GM12878 (cell line): ENCODE measurements at regions not wholly inside any gene's neighbourhood (a gene's known extent, or its start where the extent isn't known, plus 50 kb on each side); places are given as distances from the start of the nearest gene placed in this dataset.

ENCODE experiments used
- ATAC-seq: fragments of 200-7000 bp; cut with Tn5 transposase; 3 replicates; pipeline ENCODE4 v1.9.1; 2020; ENCODE audit warnings: mild to moderate bottlenecking, moderate library complexity
- BruUV-seq: library from RNA; stranded (reverse); fragments of 400-500 nt; replicated peaks from 2 replicates; lab custom pipeline; 2021; lab: Mats Ljungman, UMichigan
- CTCF ChIA-PET: fragments of 300-600 bp; sonication (Branson Sonifier 250); formaldehyde crosslinking; extraction: SDS; loops from one replicate; lab custom pipeline; 2021; ENCODE audit warnings: inconsistent platforms; lab: Yijun Ruan, JAX
- POLR2A ChIA-PET: fragments of 350-600 bp; formaldehyde crosslinking; extraction: SDS; loops from one replicate; lab custom pipeline; 2021; ENCODE audit warnings: inconsistent platforms; lab: Charles Lee
- RAD21 ChIA-PET: fragments of 300-600 bp; sonication (Branson Sonifier 250); formaldehyde crosslinking; loops from one replicate; lab custom pipeline; 2023; ENCODE audit warnings: antibody characterized with exemption; ENCODE audit not compliant: unreplicated experiment; lab: Charles Lee
- SMC1A ChIA-PET: fragments of 300-600 bp; sonication (Branson Sonifier 250); formaldehyde crosslinking; loops from one replicate; lab custom pipeline; 2023; ENCODE audit not compliant: unreplicated experiment, uncharacterized antibody; lab: Charles Lee
- DNase-seq: peaks from one replicate; pipeline ENCODE4 v3.0.0-alpha.2; 2011; ENCODE audit warnings: low read depth, low spot score
- FAIRE-seq: peaks from 3 replicates; lab custom pipeline; 2011; peaks lifted over from hg19 to GRCh38; lab: Jason Lieb, UNC
- H2AFZ ChIP-seq: 2 replicates; pipeline ENCODE4 v1.6.0; 2011; ENCODE audit warnings: low read depth, low read length, control low read depth; ENCODE audit not compliant: control insufficient read depth
- H3K27ac ChIP-seq: 2 replicates; pipeline ENCODE4 v1.5.1; 2011; ENCODE audit warnings: control low read depth; ENCODE audit not compliant: control insufficient read depth, insufficient read depth
- H3K27me3 ChIP-seq, 2 experiments: replicated peaks in 1 of 2; 2 replicates each; pipeline versions ENCODE4 v1.6.0 to v1.6.1; 2011; ENCODE audit warnings: low read length in 1 of 2; ENCODE audit not compliant: control insufficient read depth in 2 of 2, insufficient read depth in 2 of 2
- H3K36me3 ChIP-seq, 2 experiments: 2 replicates each; pipeline ENCODE4 v1.5.1; 2011; ENCODE audit warnings: low read length in 1 of 2; ENCODE audit not compliant: control insufficient read depth in 2 of 2, insufficient read depth in 2 of 2
- H3K4me1 ChIP-seq: 2 replicates; pipeline ENCODE4 v1.6.1; 2011; ENCODE audit warnings: mild to moderate bottlenecking, low read length, moderate library complexity, mixed read lengths; ENCODE audit not compliant: control insufficient read depth, insufficient read depth
- H3K4me2 ChIP-seq: 2 replicates; pipeline ENCODE4 v1.6.0; 2011; ENCODE audit warnings: control low read depth; ENCODE audit not compliant: control insufficient read depth, insufficient read depth
- H3K4me3 ChIP-seq: fragments of 200-600 bp; sonication (generic); 2 replicates; pipeline ENCODE4 v1.5.1; 2016
- H3K79me2 ChIP-seq: 2 replicates; pipeline ENCODE4 v1.6.0; 2011; ENCODE audit warnings: low read length; ENCODE audit not compliant: control insufficient read depth, insufficient read depth
- H3K9ac ChIP-seq: 2 replicates; pipeline ENCODE4 v1.8.0; 2011; ENCODE audit warnings: low read length, control low read depth, mixed read lengths; ENCODE audit not compliant: control insufficient read depth, insufficient read depth
- H3K9me3 ChIP-seq: replicated peaks from 3 replicates; pipeline ENCODE4 v1.5.1; 2011; ENCODE audit warnings: mild to moderate bottlenecking, low read length; ENCODE audit not compliant: control insufficient read depth, insufficient read depth
- H4K20me1 ChIP-seq: 2 replicates; pipeline ENCODE4 v1.6.0; 2011; ENCODE audit not compliant: control insufficient read depth, insufficient read depth
- CHD4 ChIP-seq: fragments of 200-600 bp; sonication (generic); IDR thresholded peaks from 2 replicates; pipeline ENCODE4 v1.6.1; 2016; ENCODE audit warnings: mild to moderate bottlenecking
- EP300 ChIP-seq, 2 experiments: fragments of 150-350 bp in 1 of 2; IDR thresholded peaks; 2 replicates each; pipeline ENCODE4 v1.6.1; 2011 to 2012; ENCODE audit warnings: low read depth in 2 of 2, low read length in 2 of 2, borderline replicate concordance in 1 of 2, improper control_type of control experiment in 1 of 2, inconsistent platforms in 1 of 2; ENCODE audit not compliant: control insufficient read depth in 1 of 2
- HDAC6 ChIP-seq: fragments of 200-600 bp; sonication (generic); IDR thresholded peaks from one replicate; pipeline ENCODE4 v1.8.0; 2017; ENCODE audit warnings: antibody characterized with exemption; ENCODE audit not compliant: unreplicated experiment
- PAX8 ChIP-seq: fragments of 450-650 bp; IDR thresholded peaks from 2 replicates; pipeline ENCODE4 v1.6.1; 2017; ENCODE audit warnings: mild to moderate bottlenecking, moderate library complexity
- RELA ChIP-seq: fragments of 450-650 bp; IDR thresholded peaks from 2 replicates; pipeline ENCODE4 v1.8.0; 2014; ENCODE audit warnings: borderline replicate concordance; ENCODE audit not compliant: partially characterized antibody
- RUNX3 ChIP-seq: IDR thresholded peaks from 2 replicates; pipeline ENCODE4 v1.6.1; 2012; ENCODE audit warnings: low read length, inconsistent platforms
- SIX5 ChIP-seq: IDR thresholded peaks from 2 replicates; pipeline ENCODE4 v1.6.1; 2011; ENCODE audit warnings: mild to moderate bottlenecking, low read depth, low read length, moderate library complexity; ENCODE audit not compliant: severe bottlenecking
- SMAD1 ChIP-seq: fragments of 450-650 bp; IDR thresholded peaks from 2 replicates; pipeline ENCODE4 v1.6.1; 2018; ENCODE audit warnings: mild to moderate bottlenecking, low read depth; ENCODE audit not compliant: partially characterized antibody
- SUPT20H ChIP-seq: IDR thresholded peaks from 2 replicates; pipeline ENCODE4 v1.6.1; 2011; ENCODE audit warnings: low read depth, mild to moderate bottlenecking, low read length, moderate library complexity, borderline replicate concordance; ENCODE audit not compliant: control insufficient read depth
- ZNF274 ChIP-seq: IDR thresholded peaks from one replicate; pipeline ENCODE4 v1.8.0; 2011; ENCODE audit not compliant: insufficient read length, insufficient read depth
- WGBS: methylation state at CpG from one replicate; pipeline ENCODE4 v1.1.6; 2016; ENCODE audit warnings: low lambda C conversion rate; ENCODE audit not compliant: insufficient replicate concordance, insufficient coverage; ENCODE audit errors: missing lambda C conversion rate; 5-methylcytosine and 5-hydroxymethylcytosine counted together
- in situ Hi-C: fragments of 300-500 bp; cut with MboI; formaldehyde crosslinking; loops from 9 replicates; pipeline ENCODE4 v1.14.3; 2018; ENCODE audit warnings: mixed read lengths
- intact Hi-C: fragments of 100-400 bp; cut with micrococcal nuclease; formaldehyde crosslinking; loops from one replicate; pipeline ENCODE4 v1.14.2; 2022; ENCODE audit not compliant: unreplicated experiment
- TF ChIP-seq, protein P1 (sequence below): fragments of 450-650 bp; conservative IDR thresholded peaks from 2 replicates; pipeline ENCODE4 v1.6.1; 2017; ENCODE audit warnings: mild to moderate bottlenecking, moderate library complexity
- TF ChIP-seq, protein P2 (sequence below): IDR thresholded peaks from 2 replicates; pipeline ENCODE4 v1.6.1; 2011; ENCODE audit warnings: low read depth, low read length, improper control_type of control experiment, borderline replicate concordance

DNA sequence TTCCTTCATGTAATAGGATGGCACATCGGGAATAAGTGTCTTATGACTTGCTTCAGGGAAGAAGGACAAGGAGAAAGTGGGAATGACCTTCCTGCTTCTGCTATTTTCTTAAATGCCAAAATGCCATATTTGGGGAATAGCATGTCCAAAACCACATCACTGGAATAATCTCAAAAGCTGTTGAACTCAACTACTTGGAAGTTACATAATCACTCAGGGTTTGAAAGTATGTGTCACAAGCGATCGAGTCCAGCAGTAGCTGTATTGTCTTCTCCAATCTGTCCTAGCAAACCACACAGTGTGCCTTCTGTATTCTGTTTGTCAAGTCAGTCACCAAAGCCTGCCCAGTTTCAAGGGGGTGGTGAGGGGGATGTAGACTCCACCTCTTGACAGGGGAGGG is 58.3 kb upstream of the GADL1 start:
- RAD21 ChIA-PET, result no interaction called here
- SMC1A ChIA-PET, result no interaction called here
- no TSS peak for BruUV-seq
- no peaks in the 10 kb centered on the region for H3K27me3 ChIP-seq
- H3K9me3 ChIP-seq, result no peaks in the 10 kb centered on the region
- no peak overlapping the region for H3K4me2 ChIP-seq
- no peaks in the 10 kb centered on the region for H3K79me2 ChIP-seq
- ATAC-seq (no peak), FAIRE-seq (no peak)
- no peaks in the 10 kb centered on the region for H4K20me1 ChIP-seq
- no peak overlapping the region for H3K9ac ChIP-seq
- 53% methylated on average over 3 of the region's 3 CpGs for WGBS
- no peaks in the 10 kb centered on the region for H3K4me1 ChIP-seq
- no peak overlapping the region for H3K27ac ChIP-seq
- intact Hi-C loops, result no loop called here
- TF ChIP-seq HDAC6, result no peak
- TF ChIP-seq, protein P1, sequence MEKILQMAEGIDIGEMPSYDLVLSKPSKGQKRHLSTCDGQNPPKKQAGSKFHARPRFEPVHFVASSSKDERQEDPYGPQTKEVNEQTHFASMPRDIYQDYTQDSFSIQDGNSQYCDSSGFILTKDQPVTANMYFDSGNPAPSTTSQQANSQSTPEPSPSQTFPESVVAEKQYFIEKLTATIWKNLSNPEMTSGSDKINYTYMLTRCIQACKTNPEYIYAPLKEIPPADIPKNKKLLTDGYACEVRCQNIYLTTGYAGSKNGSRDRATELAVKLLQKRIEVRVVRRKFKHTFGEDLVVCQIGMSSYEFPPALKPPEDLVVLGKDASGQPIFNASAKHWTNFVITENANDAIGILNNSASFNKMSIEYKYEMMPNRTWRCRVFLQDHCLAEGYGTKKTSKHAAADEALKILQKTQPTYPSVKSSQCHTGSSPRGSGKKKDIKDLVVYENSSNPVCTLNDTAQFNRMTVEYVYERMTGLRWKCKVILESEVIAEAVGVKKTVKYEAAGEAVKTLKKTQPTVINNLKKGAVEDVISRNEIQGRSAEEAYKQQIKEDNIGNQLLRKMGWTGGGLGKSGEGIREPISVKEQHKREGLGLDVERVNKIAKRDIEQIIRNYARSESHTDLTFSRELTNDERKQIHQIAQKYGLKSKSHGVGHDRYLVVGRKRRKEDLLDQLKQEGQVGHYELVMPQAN, result no peak
- no peak for TF ChIP-seq EP300 (IDR thresholded peaks at IDR 0.05; ENCODE audit: borderline replicate concordance in 1 of 2, control insufficient read depth in 1 of 2, low read depth in 2 of 2, low read length in 2 of 2)
- no peak for TF ChIP-seq SUPT20H
- TF ChIP-seq SMAD1, result no peak
- no peak for TF ChIP-seq RELA
- TF ChIP-seq RUNX3, result no peak
- TF ChIP-seq SIX5, result no peak
- no peak for TF ChIP-seq CHD4
- no peak for TF ChIP-seq ZNF274
- TF ChIP-seq, protein P2, sequence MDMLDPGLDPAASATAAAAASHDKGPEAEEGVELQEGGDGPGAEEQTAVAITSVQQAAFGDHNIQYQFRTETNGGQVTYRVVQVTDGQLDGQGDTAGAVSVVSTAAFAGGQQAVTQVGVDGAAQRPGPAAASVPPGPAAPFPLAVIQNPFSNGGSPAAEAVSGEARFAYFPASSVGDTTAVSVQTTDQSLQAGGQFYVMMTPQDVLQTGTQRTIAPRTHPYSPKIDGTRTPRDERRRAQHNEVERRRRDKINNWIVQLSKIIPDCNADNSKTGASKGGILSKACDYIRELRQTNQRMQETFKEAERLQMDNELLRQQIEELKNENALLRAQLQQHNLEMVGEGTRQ, result no peak
- TF ChIP-seq PAX8, result no peak
- TF ChIP-seq, all 136 proteins: peak for 0
- Histone ChIP-seq H3K36me3 (no peaks in the 10 kb centered on the region), H2AFZ (no peak overlapping the region), H3K4me3 (no peak overlapping the region)
- in situ Hi-C loops, result no loop called here
- DNase-seq, result no peak
- ChIA-PET POLR2A (no interaction called here), CTCF (no interaction called here)
